ENCODE measurements at regions not wholly inside any gene's neighbourhood (a gene's known extent, or its start where the extent isn't known, plus 50 kb on each side); places are given as distances from the start of the nearest gene placed in this dataset.
A peak's percentile ranks its signal among the peaks of the same experiment; 100 is the strongest.
"Not testable (repeated sequence)": the region's sequence is repeated elsewhere in the genome, so short reads cannot be mapped to it uniquely, and the experiment has no call there.

DNA sequence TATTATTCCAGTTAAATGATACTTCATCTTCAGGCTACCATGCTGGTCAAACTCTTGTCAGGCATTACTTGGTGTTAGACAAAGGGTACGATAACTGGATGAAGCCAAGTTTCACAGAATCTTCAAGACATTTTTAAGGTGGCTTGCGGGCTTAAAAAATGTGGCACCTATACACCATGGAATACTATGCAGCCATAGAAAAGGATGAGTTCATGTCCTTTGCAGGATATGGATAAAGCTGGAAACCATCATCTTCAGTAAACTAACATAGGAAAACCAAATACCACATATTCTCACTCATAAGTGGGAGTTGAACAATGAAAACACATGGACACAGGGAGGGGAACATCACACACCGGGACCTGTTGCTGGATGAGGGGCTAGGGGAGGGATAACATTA lies 331.2 kb upstream of the RUNX1 start:
- DNase-seq = not testable (repeated sequence)

GRCh38 chr21:35378881-35379280 lies 329.8 kb upstream of the RUNX1 start:
- DNase-seq = no peak

DNA sequence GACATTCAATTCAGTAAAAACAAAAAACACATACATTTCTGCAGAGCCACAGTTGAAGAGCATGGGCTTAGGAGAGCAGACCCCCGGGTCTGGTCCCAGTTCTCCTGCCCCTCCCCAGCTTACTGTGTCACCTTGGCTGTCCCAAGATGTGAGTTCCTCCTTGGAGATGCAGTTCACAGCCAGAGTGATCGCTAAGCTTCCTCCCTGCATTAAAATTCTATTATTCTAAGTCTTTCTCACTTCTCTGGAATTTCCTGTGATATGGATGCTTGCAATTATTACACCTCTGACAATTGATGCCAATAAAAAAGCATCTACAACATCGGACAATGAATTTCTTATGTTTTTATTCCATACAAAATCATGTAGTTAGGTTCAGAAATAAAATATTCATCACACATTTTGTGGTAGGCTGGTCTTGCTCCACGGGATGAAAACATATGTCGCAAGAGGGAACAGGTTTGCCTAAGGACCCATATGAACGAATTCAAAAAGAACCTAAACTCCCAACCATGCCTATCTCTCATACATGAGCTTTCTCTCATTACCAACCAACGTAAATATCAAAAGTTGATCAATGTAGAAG lies 328.5 kb upstream of the RUNX1 start:
- DNase-seq = no peak

- DNase-seq = no peak
Measured at GRCh38 chr21:35376406-35377135, 327.5 kb upstream of the RUNX1 start.

DNA sequence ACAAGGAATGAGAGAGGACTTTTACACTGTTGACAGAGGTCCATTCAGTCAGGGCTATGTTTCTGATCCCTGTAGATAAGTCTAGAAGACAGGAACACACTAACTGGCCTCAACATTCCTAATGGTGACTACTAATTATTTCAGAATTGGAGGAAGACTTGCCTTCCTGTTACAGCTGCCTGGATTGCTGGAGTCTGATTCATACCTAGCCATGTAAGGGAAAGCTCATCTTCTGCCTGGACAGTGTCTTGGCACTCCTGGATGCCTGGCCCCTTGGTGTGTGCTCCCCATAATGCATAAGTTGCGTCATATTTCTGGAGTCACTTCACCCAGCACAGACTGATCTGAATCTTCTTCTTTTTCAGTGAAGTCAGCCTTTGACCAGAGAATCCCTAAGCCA lies 326.0 kb upstream of the RUNX1 start:
- no peak for DNase-seq

GRCh38 chr21:35373998-35374397 lies 324.9 kb upstream of the RUNX1 start:
- DNase-seq = no peak

- no peak for DNase-seq
Measured at GRCh38 chr21:35372201-35372600, 323.1 kb upstream of the RUNX1 start.

DNA sequence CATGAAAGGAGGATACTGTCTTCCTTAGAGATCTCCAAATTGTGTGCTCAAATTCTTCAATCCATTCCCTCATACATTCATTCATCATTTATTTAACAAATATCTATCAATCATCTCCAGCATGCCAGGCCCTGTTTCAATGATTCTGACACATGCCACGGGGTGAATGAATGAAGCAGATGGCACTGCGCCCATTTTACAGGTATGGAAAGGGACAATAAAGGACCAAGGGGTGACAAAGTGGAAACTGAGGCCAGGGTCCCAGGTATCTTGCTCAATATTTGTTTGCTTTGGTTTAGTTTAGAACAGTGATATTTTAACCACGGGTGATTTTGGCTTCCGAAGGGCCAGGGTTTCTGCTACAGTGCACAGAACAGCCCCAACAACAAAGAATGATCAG lies 321.6 kb upstream of the RUNX1 start:
- no peak for DNase-seq

DNA sequence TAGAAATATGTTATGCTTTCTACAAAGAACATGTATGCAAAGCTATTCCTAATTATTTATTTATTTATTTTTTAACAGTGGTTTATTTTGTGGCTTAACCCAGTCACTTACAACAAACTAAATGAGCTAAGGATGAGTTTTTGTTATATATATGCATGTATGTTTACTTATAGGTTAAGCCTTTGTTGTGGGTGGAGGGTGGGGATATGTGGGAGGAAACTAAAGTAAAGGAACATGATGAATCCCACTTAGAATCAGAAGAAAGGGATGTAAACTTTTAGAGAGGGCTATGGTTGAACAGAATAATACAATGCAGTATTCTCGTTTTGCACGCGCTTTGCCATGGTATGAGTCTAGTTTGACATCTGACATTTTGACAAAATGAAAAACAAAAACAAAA lies 321.0 kb upstream of the RUNX1 start:
- no peak for DNase-seq

DNA sequence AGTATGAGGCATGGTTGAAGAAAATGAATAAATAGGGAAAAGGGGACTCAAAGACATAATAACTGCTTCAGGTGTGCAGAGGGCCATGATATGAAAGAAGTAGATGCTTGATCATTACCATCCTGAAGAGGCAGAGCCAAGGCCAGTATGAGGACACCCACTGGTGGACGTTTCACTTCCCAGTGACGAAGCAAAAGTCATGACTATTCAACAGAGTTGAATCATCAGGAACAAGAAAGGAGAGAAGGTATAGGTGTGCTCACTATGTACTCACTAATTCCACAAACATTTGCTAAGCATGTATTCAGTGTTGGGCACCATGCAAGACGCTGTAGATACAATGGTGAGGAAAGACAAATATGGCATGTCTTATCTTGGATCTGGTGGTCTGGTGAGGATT lies 319.2 kb upstream of the RUNX1 start:
- no peak for DNase-seq

DNA sequence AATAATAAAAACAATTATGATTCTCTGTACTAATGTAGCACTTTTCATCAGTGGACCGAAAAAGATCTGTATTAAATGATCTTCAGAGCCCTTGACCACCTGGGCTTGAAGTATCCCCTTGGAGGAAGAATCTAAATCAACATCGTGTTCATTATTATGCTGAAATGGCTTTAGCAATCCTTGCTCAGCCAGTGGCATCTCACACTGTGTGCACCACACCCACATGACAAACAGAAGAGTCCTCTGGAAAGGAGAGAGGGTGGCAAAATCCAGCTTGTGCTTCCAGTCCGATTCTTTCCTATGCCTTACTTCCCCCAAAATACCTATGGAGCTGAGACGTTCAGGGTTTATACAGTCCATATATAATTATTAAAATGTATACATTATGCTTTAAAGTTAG lies 318.5 kb upstream of the RUNX1 start:
- DNase-seq = no peak

DNA sequence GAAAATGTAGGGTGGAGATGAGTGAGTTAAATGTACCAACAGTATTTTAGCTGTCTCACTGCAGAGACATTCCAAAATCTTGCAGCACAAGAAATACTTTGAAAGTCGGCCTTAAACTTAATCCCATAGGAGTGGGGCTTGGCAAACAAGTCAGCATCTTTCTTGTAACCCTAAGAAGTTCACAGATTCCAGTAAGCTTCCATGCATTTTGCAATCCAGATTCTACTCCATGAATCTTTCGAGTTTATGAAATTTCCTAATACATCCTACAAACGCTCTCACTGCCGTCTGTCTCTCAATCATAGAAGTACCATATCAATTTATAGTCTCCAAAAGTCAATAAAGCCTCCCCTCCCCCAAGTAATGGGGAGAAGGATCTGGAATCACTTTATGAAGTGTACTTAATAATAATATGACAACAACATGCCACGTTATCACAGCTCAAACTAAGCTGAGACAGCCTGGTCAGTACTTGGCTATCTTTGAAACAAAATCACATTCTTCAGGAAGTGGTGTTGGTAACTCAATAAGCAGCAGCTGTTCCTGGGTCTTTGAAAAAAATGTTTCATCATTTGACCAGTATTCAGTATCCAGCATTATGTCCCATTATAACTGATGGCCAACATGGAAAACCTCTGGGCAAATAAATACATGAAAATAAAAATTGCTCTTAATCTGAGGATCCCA lies 317.4 kb upstream of the RUNX1 start:
- no peak for DNase-seq

DNA sequence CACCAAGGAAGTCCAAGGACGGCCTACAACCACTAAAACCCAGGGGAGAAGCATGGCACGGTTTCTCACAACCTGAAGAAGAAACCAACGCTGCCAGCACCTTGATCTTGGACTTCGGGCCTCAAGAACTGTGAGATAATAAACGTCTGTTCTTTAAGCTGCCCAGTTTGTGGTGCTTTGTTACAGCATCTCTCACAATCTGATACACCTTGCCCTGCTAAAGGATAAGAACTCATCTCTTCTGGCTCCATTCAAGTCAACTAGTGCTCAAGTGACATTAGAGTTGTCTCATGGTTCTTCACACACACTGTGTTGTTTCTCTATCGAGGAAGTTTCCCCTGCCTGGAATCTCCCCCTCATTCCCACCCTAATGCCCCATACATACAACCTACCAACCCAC lies 314.4 kb upstream of the RUNX1 start:
- no peak for DNase-seq

DNA sequence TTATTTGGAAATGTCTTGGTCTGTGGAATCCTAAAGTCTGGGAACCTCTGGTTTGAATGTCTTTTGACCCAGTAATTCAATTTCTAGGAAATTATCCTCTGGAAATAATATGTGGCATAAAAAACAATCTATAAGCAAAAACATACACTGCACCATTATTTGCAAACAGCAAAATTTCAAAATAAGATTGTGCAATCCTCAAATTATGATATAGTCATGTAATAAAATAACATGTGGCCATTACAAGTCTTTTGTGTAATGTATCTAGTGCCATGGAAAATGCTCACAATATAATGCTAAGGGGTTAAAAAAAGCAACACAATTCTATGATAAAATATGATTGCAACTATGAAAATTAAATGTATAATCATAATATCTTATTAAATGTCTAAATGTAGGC lies 312.9 kb upstream of the RUNX1 start:
- DNase-seq = no peak

- DNase-seq = no peak
Measured at GRCh38 chr21:35360870-35361570, 311.9 kb upstream of the RUNX1 start.

- DNase-seq = no peak
Measured at GRCh38 chr21:35359076-35359475, 310.0 kb upstream of the RUNX1 start.

DNA sequence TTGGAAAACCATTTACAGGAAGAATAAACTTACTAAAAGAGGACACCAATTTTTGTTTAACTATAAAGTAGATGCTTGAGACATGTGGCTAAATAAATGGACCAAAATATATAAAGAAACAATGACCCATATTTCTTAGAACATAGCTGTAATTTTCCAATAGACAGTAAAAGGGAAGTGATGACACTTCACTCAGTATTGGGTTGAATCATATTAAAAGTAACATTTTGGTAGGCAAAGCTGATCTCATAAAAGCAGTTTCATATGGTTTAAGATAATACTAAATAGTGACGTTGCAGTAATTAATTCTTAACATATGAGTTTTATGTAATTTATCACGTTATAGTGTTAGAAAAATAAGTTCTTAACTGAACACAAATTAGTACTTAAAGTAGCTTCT lies 308.9 kb upstream of the RUNX1 start:
- peak; percentile 19 for DNase-seq

- DNase-seq = no peak
Measured at GRCh38 chr21:35357041-35357780, 308.1 kb upstream of the RUNX1 start.

DNA sequence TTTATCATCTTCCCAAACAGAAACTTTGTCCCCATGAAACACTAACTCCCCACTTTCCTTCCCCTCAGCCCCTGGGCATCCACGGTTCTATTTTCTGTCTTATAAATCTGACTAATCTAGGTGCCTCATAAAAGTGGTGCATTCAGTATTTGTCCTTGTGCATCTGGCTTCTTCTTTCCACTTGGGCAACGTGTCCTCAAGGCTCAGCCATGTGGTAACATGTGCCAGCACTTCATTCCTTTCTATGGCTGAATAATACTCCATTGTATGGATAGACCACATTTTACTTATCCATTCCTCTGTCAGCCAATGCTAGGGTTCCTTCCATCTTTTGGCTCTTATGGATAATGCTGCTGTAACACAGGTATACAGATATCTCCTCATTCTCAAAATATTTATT lies 305.0 kb upstream of the RUNX1 start:
- DNase-seq = no peak

GRCh38 chr21:35352793-35353192 lies 303.7 kb upstream of the RUNX1 start:
- DNase-seq = no peak

- DNase-seq = no peak
Measured at GRCh38 chr21:35352066-35352770, 303.1 kb upstream of the RUNX1 start.

GRCh38 chr21:35351434-35351833 lies 302.3 kb upstream of the RUNX1 start:
- no peak for DNase-seq
